H1 (cell line): ENCODE measurements at regions not wholly inside any gene's neighbourhood (a gene's known extent, or its start where the extent isn't known, plus 50 kb on each side); places are given as distances from the start of the nearest gene placed in this dataset.

Experiments
- CTCF ChIA-PET: fragments of 300-600 bp; sonication (Branson Sonifier 250); formaldehyde crosslinking; loops from one replicate; lab custom pipeline; 2021; ENCODE audit not compliant: partially characterized antibody; lab: Charles Lee
- POLR2A ChIA-PET: fragments of 300-600 bp; sonication (Branson Sonifier 250); formaldehyde crosslinking; loops from one replicate; lab custom pipeline; 2021; ENCODE audit warnings: inconsistent platforms; ENCODE audit not compliant: partially characterized antibody; lab: Charles Lee
- DNase-seq, 2 experiments: peaks; one replicate each; pipeline versions ENCODE4 v3.0.0 to v3.0.0-alpha.2; 2010 to 2022; ENCODE audit warnings: low spot score in 2 of 2, low read depth in 1 of 2, mixed read lengths in 1 of 2
- FAIRE-seq: peaks from 2 replicates; lab custom pipeline; 2011; peaks lifted over from hg19 to GRCh38; lab: Jason Lieb, UNC
- H2AFZ ChIP-seq: 2 replicates; pipeline ENCODE4 v1.8.1; 2012; ENCODE audit warnings: low read length, inconsistent platforms
- H2AK5ac ChIP-seq: 2 replicates; pipeline ENCODE4 v1.6.1; 2013; ENCODE audit warnings: low read depth, low read length
- H2BK120ac ChIP-seq: replicated peaks from 2 replicates; pipeline ENCODE3; 2013; ENCODE audit warnings: low read depth, low read length, inconsistent platforms
- H2BK12ac ChIP-seq: 2 replicates; pipeline ENCODE4 v1.6.1; 2013; ENCODE audit warnings: low read depth, low read length
- H2BK15ac ChIP-seq: 2 replicates; pipeline ENCODE4 v1.6.1; 2013; ENCODE audit warnings: low read length
- H2BK20ac ChIP-seq: 2 replicates; pipeline ENCODE4 v1.6.1; 2013; ENCODE audit warnings: low read length
- H2BK5ac ChIP-seq: 2 replicates; pipeline ENCODE4 v1.6.1; 2013; ENCODE audit warnings: low read depth, low read length
- H3K14ac ChIP-seq: 2 replicates; pipeline ENCODE4 v1.6.1; 2013; ENCODE audit warnings: inconsistent platforms; ENCODE audit not compliant: insufficient read length
- H3K18ac ChIP-seq: 2 replicates; pipeline ENCODE4 v1.6.1; 2013; ENCODE audit warnings: low read length; ENCODE audit errors: extremely low read depth
- H3K23ac ChIP-seq: 2 replicates; pipeline ENCODE4 v1.6.1; 2013; ENCODE audit warnings: inconsistent platforms; ENCODE audit not compliant: insufficient read length
- H3K23me2 ChIP-seq: 2 replicates; pipeline ENCODE4 v1.6.1; 2013; ENCODE audit warnings: low read depth, low read length
- H3K27ac ChIP-seq: 2 replicates; pipeline ENCODE4 v1.6.1; 2011; ENCODE audit warnings: low read depth, low read length, inconsistent platforms
- H3K27me3 ChIP-seq, 4 experiments: replicated peaks in 1 of 4; 1 replicate in 1 of 4; 2 replicates in 3 of 4; pipeline versions ENCODE4 v1.6.1 to v1.8.1; 2011 to 2013; ENCODE audit warnings: low read length in 3 of 4, mild to moderate bottlenecking in 3 of 4, inconsistent platforms in 2 of 4, mixed read lengths in 2 of 4, moderate library complexity in 1 of 4; ENCODE audit not compliant: control insufficient read depth in 3 of 4, insufficient read depth in 3 of 4; ENCODE audit errors: extremely low read depth in 1 of 4
- H3K36me3 ChIP-seq, 4 experiments: 2 replicates each; pipeline versions ENCODE4 v1.6.1 to v1.8.1; 2011 to 2013; ENCODE audit warnings: mild to moderate bottlenecking in 4 of 4, low read length in 3 of 4, moderate library complexity in 2 of 4, control low read depth in 1 of 4, inconsistent platforms in 1 of 4; ENCODE audit not compliant: insufficient read depth in 4 of 4, control insufficient read depth in 2 of 4
- H3K4ac ChIP-seq: replicated peaks from 2 replicates; pipeline ENCODE3; 2013; ENCODE audit warnings: low read length, low read depth, mixed read lengths, inconsistent platforms; ENCODE audit not compliant: insufficient read length
- H3K4me1 ChIP-seq, 4 experiments: replicated peaks in 1 of 4; 1 replicate in 1 of 4; 2 replicates in 3 of 4; pipeline versions ENCODE4 v1.6.1 to v1.8.1; 2011 to 2013; ENCODE audit warnings: low read length in 3 of 4, inconsistent platforms in 2 of 4, mixed read lengths in 1 of 4; ENCODE audit not compliant: insufficient read depth in 4 of 4, control insufficient read depth in 3 of 4
- H3K4me2 ChIP-seq, 2 experiments: 2 replicates each; pipeline versions ENCODE4 v1.6.1 to v1.8.1; 2011 to 2013; ENCODE audit warnings: low read depth in 2 of 2, low read length in 2 of 2, control low read depth in 1 of 2, inconsistent platforms in 1 of 2, mild to moderate bottlenecking in 1 of 2; ENCODE audit not compliant: insufficient read depth in 1 of 2
- H3K4me3 ChIP-seq, 4 experiments: fragments of 200-600, 300-600 bp in 1 of 4; sonication (generic), shearing (Covaris generic), sonication (Bioruptor Twin) in 1 of 4; 2 replicates each; pipeline versions ENCODE4 v1.5.1 to v1.8.1; 2011 to 2016; ENCODE audit warnings: low read length in 4 of 4, low read depth in 3 of 4, control low read depth in 2 of 4, inconsistent platforms in 2 of 4, mild to moderate bottlenecking in 2 of 4, mixed read lengths in 1 of 4, moderate library complexity in 1 of 4; ENCODE audit not compliant: insufficient read depth in 2 of 4; ENCODE audit errors: extremely low read depth in 1 of 4
- H3K56ac ChIP-seq: replicated peaks from 2 replicates; pipeline ENCODE3; 2013; ENCODE audit warnings: low read depth, mild to moderate bottlenecking, mixed read lengths, low read length, inconsistent platforms; ENCODE audit not compliant: insufficient read length
- H3K79me1 ChIP-seq: 2 replicates; pipeline ENCODE4 v1.6.1; 2013; ENCODE audit warnings: low read depth, low read length, control low read depth
- H3K79me2 ChIP-seq, 2 experiments: 2 replicates each; pipeline versions ENCODE4 v1.6.1 to v1.8.1; 2012 to 2013; ENCODE audit warnings: low read length in 2 of 2, mild to moderate bottlenecking in 2 of 2, inconsistent platforms in 1 of 2; ENCODE audit not compliant: insufficient read depth in 2 of 2, control insufficient read depth in 1 of 2
- H3K9ac ChIP-seq, 4 experiments: replicated peaks in 1 of 4; 1 replicate in 1 of 4; 2 replicates in 3 of 4; pipeline versions ENCODE4 v1.6.1 to v1.8.1; 2011 to 2013; ENCODE audit warnings: low read depth in 3 of 4, low read length in 3 of 4, control low read depth in 2 of 4, mild to moderate bottlenecking in 2 of 4, moderate library complexity in 2 of 4, inconsistent platforms in 1 of 4; ENCODE audit errors: extremely low read depth in 1 of 4
- H3K9me3 ChIP-seq, 2 experiments: 2 replicates each; pipeline versions ENCODE4 v1.6.1 to v1.8.1; 2012 to 2013; ENCODE audit warnings: mild to moderate bottlenecking in 2 of 2, moderate library complexity in 2 of 2, control low read depth in 1 of 2, inconsistent platforms in 1 of 2, low read depth in 1 of 2, low read length in 1 of 2, mixed read lengths in 1 of 2; ENCODE audit not compliant: insufficient read depth in 2 of 2
- H4K20me1 ChIP-seq, 2 experiments: replicated peaks in 1 of 2; 2 replicates each; pipeline versions ENCODE3 to v1.8.1; 2011 to 2013; ENCODE audit warnings: inconsistent platforms in 2 of 2, low read length in 2 of 2, mild to moderate bottlenecking in 1 of 2; ENCODE audit not compliant: insufficient read depth in 2 of 2, control insufficient read depth in 1 of 2
- H4K5ac ChIP-seq: 2 replicates; pipeline ENCODE4 v1.6.1; 2013; ENCODE audit warnings: low read length, low read depth, mixed read lengths, inconsistent platforms; ENCODE audit not compliant: insufficient read length
- H4K8ac ChIP-seq: 2 replicates; pipeline ENCODE4 v1.8.0; 2013; ENCODE audit warnings: mild to moderate bottlenecking, moderate library complexity, low read length, inconsistent platforms; ENCODE audit not compliant: insufficient read depth; ENCODE audit errors: extremely low read depth
- H4K91ac ChIP-seq: replicated peaks from 2 replicates; pipeline ENCODE3; 2013; ENCODE audit warnings: low read length, mixed read lengths, inconsistent platforms; ENCODE audit not compliant: insufficient read length
- KDM1A ChIP-seq: fragments of 200-600, 300-600 bp; sonication (generic); IDR thresholded peaks from 2 replicates; pipeline ENCODE4 v1.7.1; 2016; ENCODE audit warnings: mild to moderate bottlenecking, low read length, borderline replicate concordance
- NRF1 ChIP-seq: IDR thresholded peaks from 2 replicates; pipeline ENCODE4 v1.6.1; 2011; ENCODE audit warnings: mild to moderate bottlenecking, low read depth, low read length, improper control_type of control experiment
- POLR2AphosphoS5 ChIP-seq: IDR thresholded peaks from 2 replicates; pipeline ENCODE4 v1.6.1; 2011; ENCODE audit warnings: low read depth, low read length
- TCF12 ChIP-seq: IDR thresholded peaks from 2 replicates; pipeline ENCODE4 v1.6.1; 2011; ENCODE audit warnings: low read depth, mild to moderate bottlenecking, low read length
- ZNF274 ChIP-seq: IDR thresholded peaks from 2 replicates; pipeline ENCODE4 v1.7.0; 2012; ENCODE audit warnings: low read length, borderline replicate concordance; ENCODE audit errors: extremely low read depth
- WGBS, 2 experiments: shearing (Covaris generic) in 1 of 2; methylation state at CpG; one replicate each; pipeline versions ENCODE4 v1.1.6 to v1.1.7; 2013 to 2015; ENCODE audit warnings: low lambda C conversion rate in 2 of 2, mixed read lengths in 2 of 2, inconsistent platforms in 1 of 2, low coverage in 1 of 2, missing lambda C conversion rate in 1 of 2; ENCODE audit not compliant: insufficient replicate concordance in 2 of 2, insufficient coverage in 1 of 2, insufficient read length in 1 of 2; ENCODE audit errors: extremely low coverage in 1 of 2, missing lambda C conversion rate in 1 of 2; 5-methylcytosine and 5-hydroxymethylcytosine counted together

DNA sequence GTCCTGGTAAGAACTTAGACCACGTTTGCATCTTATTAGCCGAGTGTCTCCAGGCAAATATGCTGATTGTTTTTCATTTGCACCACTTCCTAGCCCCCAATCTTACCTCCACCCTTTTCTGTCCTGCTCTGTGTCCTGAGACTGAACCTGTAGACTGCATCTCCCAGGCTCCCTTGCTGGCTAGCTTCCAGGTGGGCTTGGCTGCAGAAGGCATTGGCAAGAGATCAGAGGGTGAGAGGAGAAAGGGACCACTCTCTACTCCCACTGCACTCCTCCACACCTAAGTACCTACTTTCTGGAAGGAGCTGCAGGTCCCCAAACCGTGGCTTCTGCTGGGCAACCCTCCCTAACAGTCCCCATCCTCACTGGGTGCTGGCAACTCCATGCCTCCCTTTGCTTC lies 59.9 kb upstream of the XPA start:
- DNase-seq (no peak), FAIRE-seq (no peak)
- Histone ChIP-seq H2BK120ac (no peak overlapping the region), H3K4ac (no peak overlapping the region), H3K27ac (no peak overlapping the region), H3K79me1 (no peaks in the 10 kb centered on the region), H3K18ac (no peak overlapping the region), H2BK12ac (no peak overlapping the region), H3K27me3 (peaks cover 0 to 3% (median 0%) of the 10 kb centered on the region in 4 experiments; a peak in 2 of 7 replicates), H3K14ac (no peak overlapping the region), H3K56ac (peak overlapping the region; percentile 9), H4K91ac (no peak overlapping the region), H3K4me3 (no peak overlapping the region), H2BK20ac (no peak overlapping the region), H4K8ac (no peak overlapping the region), H2AK5ac (no peak overlapping the region), H3K23me2 (no peaks in the 10 kb centered on the region), H2BK15ac (no peak overlapping the region), H3K79me2 (no peaks in the 10 kb centered on the region), H3K23ac (no peak overlapping the region), H4K5ac (no peak overlapping the region), H2AFZ (no peak overlapping the region; the same call in 1 of the 2 replicates), H4K20me1 (no peaks in the 10 kb centered on the region), H3K4me1 (no peaks in the 10 kb centered on the region), H2BK5ac (no peak overlapping the region), H3K9me3 (peaks cover 0 to 12% of the 10 kb centered on the region in 2 experiments; a peak in 1 of 4 replicates), H3K36me3 (no peaks in the 10 kb centered on the region), H3K9ac (no peak overlapping the region), H3K4me2 (no peak overlapping the region)
- CTCF ChIA-PET, result no interaction called here
- WGBS, 2 experiments, result 74% methylated on average over 3 of the region's 3 CpGs; no CpG with 5 or more reads in 1 of the 2 experiments
- POLR2A ChIA-PET, result no interaction called here
- TF ChIP-seq NRF1 (no peak), ZNF274 (no peak), KDM1A (no peak), POLR2AphosphoS5 (no peak), TCF12 (no peak)
- TF ChIP-seq, all 59 proteins: peak for 0
